ENCODE measurements at regions not wholly inside any gene's neighbourhood (a gene's known extent, or its start where the extent isn't known, plus 50 kb on each side); places are given as distances from the start of the nearest gene placed in this dataset.

DNA sequence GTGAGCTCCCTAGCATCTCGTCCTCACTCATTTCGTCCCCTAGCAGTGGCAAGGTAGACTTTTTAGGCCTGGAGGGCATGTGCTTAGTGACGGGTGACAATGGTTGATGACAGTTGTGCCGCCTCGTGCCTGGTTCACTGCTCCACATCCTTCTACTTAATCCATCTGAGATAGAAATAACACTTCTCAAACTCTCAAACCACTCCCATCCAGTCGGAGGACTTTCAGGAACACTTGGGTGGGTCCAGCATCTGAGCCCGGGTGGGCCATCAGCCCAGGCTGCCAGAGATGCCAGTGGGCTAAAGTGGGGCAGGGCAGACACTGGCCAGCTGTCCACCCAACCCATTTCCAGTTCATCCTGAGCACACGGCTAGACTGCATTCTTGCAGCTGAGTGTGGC is 79.7 kb upstream of the SMAD3 start:
- no peak for FAIRE-seq
- no peaks in the 10 kb centered on the region for H3K9me3 ChIP-seq (ENCODE audit: insufficient read depth in 2 of 2, low read depth in 1 of 2, low read length in 1 of 2)
- no peak overlapping the region for H2BK12ac ChIP-seq (ENCODE audit: low read depth, low read length)
- no peak overlapping the region for H2AK5ac ChIP-seq (ENCODE audit: low read depth, low read length)
- no peak overlapping the region for H2BK120ac ChIP-seq (replicated peaks; ENCODE audit: low read depth, low read length)
- H3K36me3 ChIP-seq (ENCODE audit: control insufficient read depth in 2 of 4, insufficient read depth in 4 of 4, low read length in 3 of 4): no peaks in the 10 kb centered on the region
- H4K8ac ChIP-seq (ENCODE audit: extremely low read depth, insufficient read depth, low read length): no peak overlapping the region
- no peaks in the 10 kb centered on the region for H4K20me1 ChIP-seq (replicated peaks in 1 of 2; ENCODE audit: control insufficient read depth in 1 of 2, insufficient read depth in 2 of 2, low read length in 2 of 2)
- no peak overlapping the region for H3K18ac ChIP-seq (ENCODE audit: extremely low read depth, low read length)
- DNase-seq (ENCODE audit: low read depth in 1 of 2, low spot score in 2 of 2): peak in 1 of 2 experiments; percentile 24
- no peaks in the 10 kb centered on the region for H3K4me1 ChIP-seq (replicated peaks in 1 of 4; ENCODE audit: control insufficient read depth in 3 of 4, insufficient read depth in 4 of 4, low read length in 3 of 4)
- H3K14ac ChIP-seq (ENCODE audit: insufficient read length): no peak overlapping the region
- H3K4ac ChIP-seq (replicated peaks; ENCODE audit: insufficient read length, low read depth, low read length): no peak overlapping the region
- no peak overlapping the region for H2AFZ ChIP-seq (ENCODE audit: low read length)
- H3K27me3 ChIP-seq (replicated peaks in 1 of 4; ENCODE audit: control insufficient read depth in 3 of 4, extremely low read depth in 1 of 4, insufficient read depth in 3 of 4, low read length in 3 of 4): no peaks in the 10 kb centered on the region; a peak in 1 of 7 replicates
- no peak overlapping the region for H3K56ac ChIP-seq (replicated peaks; ENCODE audit: insufficient read length, low read depth, low read length)
- H3K23me2 ChIP-seq (ENCODE audit: low read depth, low read length): no peaks in the 10 kb centered on the region; the same call in 1 of the 2 replicates
- ChIA-PET CTCF (ENCODE audit: partially characterized antibody) (interaction anchor here (0.7 kb wide), 1 partner anchor 39 kb away, joined by 3 read pairs; no protein-coding TSS in a partner anchor), POLR2A (ENCODE audit: partially characterized antibody) (no interaction called here)
- no peaks in the 10 kb centered on the region for H3K79me2 ChIP-seq (ENCODE audit: control insufficient read depth in 1 of 2, insufficient read depth in 2 of 2, low read length in 2 of 2)
- H4K5ac ChIP-seq (ENCODE audit: insufficient read length, low read depth, low read length): no peak overlapping the region
- H2BK20ac ChIP-seq (ENCODE audit: low read length): no peak overlapping the region
- H3K27ac ChIP-seq (ENCODE audit: low read depth, low read length): no peak overlapping the region
- no peak overlapping the region for H2BK15ac ChIP-seq (ENCODE audit: low read length)
- H3K4me2 ChIP-seq (ENCODE audit: insufficient read depth in 1 of 2, low read depth in 2 of 2, low read length in 2 of 2): no peak overlapping the region
- H3K23ac ChIP-seq (ENCODE audit: insufficient read length): no peak overlapping the region
- no peak overlapping the region for H3K9ac ChIP-seq (replicated peaks in 1 of 4; ENCODE audit: extremely low read depth in 1 of 4, low read depth in 3 of 4, low read length in 3 of 4)
- no peak overlapping the region for H2BK5ac ChIP-seq (ENCODE audit: low read depth, low read length)
- no peak overlapping the region for H4K91ac ChIP-seq (replicated peaks; ENCODE audit: insufficient read length, low read length)
- no peak overlapping the region for H3K4me3 ChIP-seq (ENCODE audit: extremely low read depth in 1 of 4, insufficient read depth in 2 of 4, low read depth in 3 of 4, low read length in 4 of 4)
- no peaks in the 10 kb centered on the region for H3K79me1 ChIP-seq (ENCODE audit: low read depth, low read length)
- 92% methylated on average over 8 of the region's 8 CpGs; no CpG with 5 or more reads in 1 of the 2 experiments for WGBS, 2 experiments (ENCODE audit: extremely low coverage in 1 of 2, insufficient coverage in 1 of 2, insufficient read length in 1 of 2, insufficient replicate concordance in 2 of 2, low coverage in 1 of 2, low lambda C conversion rate in 2 of 2, missing lambda C conversion rate in 1 of 2)
- TF ChIP-seq BACH1 (IDR thresholded peaks at IDR 0.05; ENCODE audit: low read length) (no peak), POLR2A (IDR thresholded peaks at IDR 0.05; ENCODE audit: control extremely low read depth in 1 of 2, low read depth in 2 of 2, low read length in 2 of 2) (no peak), PHF8 (conservative IDR thresholded peaks at IDR 0.05; ENCODE audit: low read depth, low read length) (no peak), JUND (IDR thresholded peaks at IDR 0.05; ENCODE audit: low read length) (no peak), ZNF274 (IDR thresholded peaks at IDR 0.05; ENCODE audit: borderline replicate concordance, extremely low read depth, low read length) (no peak), NANOG (IDR thresholded peaks at IDR 0.05; ENCODE audit: insufficient read depth, low read depth, low read length, poor library complexity, severe bottlenecking) (no peak), CTBP2 (IDR thresholded peaks at IDR 0.05; ENCODE audit: borderline replicate concordance, insufficient read depth, insufficient read length, low read length) (no peak), EZH2 (IDR thresholded peaks at IDR 0.05; ENCODE audit: low read depth, low read length, severe bottlenecking) (no peak), HDAC2 (IDR thresholded peaks at IDR 0.05; ENCODE audit: borderline replicate concordance in 1 of 2, low read depth in 2 of 2, low read length in 2 of 2) (no peak), RNF2 (IDR thresholded peaks at IDR 0.05; ENCODE audit: borderline replicate concordance, low read depth, low read length, missing control alignments, poor library complexity, severe bottlenecking) (no peak)
- TF ChIP-seq, protein P1, sequence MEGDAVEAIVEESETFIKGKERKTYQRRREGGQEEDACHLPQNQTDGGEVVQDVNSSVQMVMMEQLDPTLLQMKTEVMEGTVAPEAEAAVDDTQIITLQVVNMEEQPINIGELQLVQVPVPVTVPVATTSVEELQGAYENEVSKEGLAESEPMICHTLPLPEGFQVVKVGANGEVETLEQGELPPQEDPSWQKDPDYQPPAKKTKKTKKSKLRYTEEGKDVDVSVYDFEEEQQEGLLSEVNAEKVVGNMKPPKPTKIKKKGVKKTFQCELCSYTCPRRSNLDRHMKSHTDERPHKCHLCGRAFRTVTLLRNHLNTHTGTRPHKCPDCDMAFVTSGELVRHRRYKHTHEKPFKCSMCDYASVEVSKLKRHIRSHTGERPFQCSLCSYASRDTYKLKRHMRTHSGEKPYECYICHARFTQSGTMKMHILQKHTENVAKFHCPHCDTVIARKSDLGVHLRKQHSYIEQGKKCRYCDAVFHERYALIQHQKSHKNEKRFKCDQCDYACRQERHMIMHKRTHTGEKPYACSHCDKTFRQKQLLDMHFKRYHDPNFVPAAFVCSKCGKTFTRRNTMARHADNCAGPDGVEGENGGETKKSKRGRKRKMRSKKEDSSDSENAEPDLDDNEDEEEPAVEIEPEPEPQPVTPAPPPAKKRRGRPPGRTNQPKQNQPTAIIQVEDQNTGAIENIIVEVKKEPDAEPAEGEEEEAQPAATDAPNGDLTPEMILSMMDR (IDR thresholded peaks at IDR 0.05; ENCODE audit: control extremely low read depth in 1 of 3, insufficient read depth in 1 of 3, low read depth in 1 of 3, low read length in 3 of 3): no peak
